ENCODE measurements at regions not wholly inside any gene's neighbourhood (a gene's known extent, or its start where the extent isn't known, plus 50 kb on each side); places are given as distances from the start of the nearest gene placed in this dataset.

- Histone ChIP-seq H3K18ac (ENCODE audit: insufficient read length, low read depth, low read length) (no peak overlapping the region), H2AFZ (ENCODE audit: low read length) (no peak overlapping the region), H4K5ac (ENCODE audit: insufficient read length, low read depth, low read length) (no peak overlapping the region), H2AK5ac (ENCODE audit: insufficient read length, low read length) (no peak overlapping the region), H2BK120ac (ENCODE audit: low read depth, low read length, poor library complexity, severe bottlenecking) (no peak overlapping the region), H3K4me2 (ENCODE audit: insufficient read depth, insufficient read length, low read length) (no peak overlapping the region), H2BK20ac (ENCODE audit: low read depth, low read length, poor library complexity, severe bottlenecking) (no peak overlapping the region), H2BK12ac (ENCODE audit: insufficient read length, low read depth, low read length) (no peak overlapping the region), H3K79me1 (ENCODE audit: insufficient read depth, low read depth, low read length, poor library complexity, severe bottlenecking) (no peaks in the 10 kb centered on the region), H3K9ac (ENCODE audit: extremely low read depth, insufficient read length, low read length) (no peak overlapping the region), H3K79me2 (ENCODE audit: insufficient read depth, low read length) (no peaks in the 10 kb centered on the region), H4K91ac (ENCODE audit: insufficient read length, low read depth, low read length) (no peak overlapping the region), H3K4ac (ENCODE audit: low read depth, low read length) (no peak overlapping the region), H4K20me1 (ENCODE audit: control insufficient read depth, insufficient read depth, insufficient read length) (no peaks in the 10 kb centered on the region), H2BK5ac (ENCODE audit: insufficient read length, low read length) (no peak overlapping the region), H3K27ac (ENCODE audit: insufficient read length, low read depth, low read length) (no peak overlapping the region), H4K8ac (replicated peaks; ENCODE audit: insufficient read length, low read depth, low read length) (no peak overlapping the region), H3K56ac (ENCODE audit: insufficient read length, low read depth, low read length) (no peak overlapping the region), H3K27me3 (ENCODE audit: insufficient read depth, low read length) (no peaks in the 10 kb centered on the region), H2BK15ac (ENCODE audit: low read depth, low read length) (no peak overlapping the region), H3K23me2 (ENCODE audit: insufficient read length, low read depth, low read length, poor library complexity, severe bottlenecking) (no peaks in the 10 kb centered on the region), H3K14ac (ENCODE audit: insufficient read depth, low read length) (no peak overlapping the region), H3T11ph (ENCODE audit: low read length) (no peak overlapping the region), H3K23ac (ENCODE audit: insufficient read length, low read depth, low read length) (no peak overlapping the region), H3K9me3 (ENCODE audit: control insufficient read depth, low read depth, low read length) (no peaks in the 10 kb centered on the region), H3K4me1 (ENCODE audit: insufficient read depth, low read length) (no peaks in the 10 kb centered on the region)
- Mint-ChIP-seq H3K4me3 (no peak overlapping the region), H3K27ac (no peak overlapping the region), H3K9me3 (no peaks in the 10 kb centered on the region), H3K36me3 (ENCODE audit: insufficient read depth in 1 of 3, low read depth in 3 of 3) (no peaks in the 10 kb centered on the region), H3K4me1 (no peaks in the 10 kb centered on the region), H3K27me3 (ENCODE audit: low read depth) (no peaks in the 10 kb centered on the region)
- no peak for TF ChIP-seq CTCF (conservative IDR thresholded peaks at IDR 0.05)
- no CpG with 5 or more reads among the region's 2 CpGs for WGBS (ENCODE audit: extremely low coverage, insufficient read length, low lambda C conversion rate)
- no peak for DNase-seq
Measured at GRCh38 chr4:18571301-18571761, 549.8 kb upstream of the LCORL start.
